Activated CD4-positive, alpha-beta T cell treated with anti-CD3 and anti-CD28 coated beads, Interleukin-2, amount 10 ng/mL, durations not matched to agents 7 days and 5 days (primary cell): ENCODE measurements at regions not wholly inside any gene's neighbourhood (a gene's known extent, or its start where the extent isn't known, plus 50 kb on each side); places are given as distances from the start of the nearest gene placed in this dataset.
"Not testable (repeated sequence)": the region's sequence is repeated elsewhere in the genome, so short reads cannot be mapped to it uniquely, and the experiment has no call there.

Source experiments
- CTCF ChIA-PET: fragments of 350-600 bp; sonication (Branson Sonifier 250); formaldehyde crosslinking; loops from one replicate; lab custom pipeline; 2021; ENCODE audit warnings: antibody characterized with exemption; lab: Charles Lee
- POLR2A ChIA-PET: fragments of 350-600 bp; sonication (Branson Sonifier 250); formaldehyde crosslinking; loops from one replicate; lab custom pipeline; 2021; ENCODE audit warnings: antibody characterized with exemption; lab: Charles Lee
- DNase-seq: peaks from one replicate; pipeline ENCODE4 v3.0.0-alpha.2; 2020
- H3K27ac Mint-ChIP-seq: one replicate; pipeline ENCODE4 v1.8.0; 2021; ENCODE audit warnings: mild to moderate bottlenecking, moderate library complexity, mixed read lengths
- H3K27me3 Mint-ChIP-seq: one replicate; pipeline ENCODE4 v1.8.0; 2021; ENCODE audit warnings: mixed read lengths
- H3K36me3 Mint-ChIP-seq: one replicate; pipeline ENCODE4 v1.8.0; 2021; ENCODE audit warnings: low read depth, mixed read lengths
- H3K4me1 Mint-ChIP-seq: one replicate; pipeline ENCODE4 v1.8.0; 2021; ENCODE audit warnings: mixed read lengths
- H3K4me3 Mint-ChIP-seq: one replicate; pipeline ENCODE4 v1.8.0; 2021; ENCODE audit warnings: mild to moderate bottlenecking, moderate library complexity, mixed read lengths
- H3K9me3 Mint-ChIP-seq: one replicate; pipeline ENCODE4 v1.8.0; 2021; ENCODE audit warnings: mixed read lengths

DNA sequence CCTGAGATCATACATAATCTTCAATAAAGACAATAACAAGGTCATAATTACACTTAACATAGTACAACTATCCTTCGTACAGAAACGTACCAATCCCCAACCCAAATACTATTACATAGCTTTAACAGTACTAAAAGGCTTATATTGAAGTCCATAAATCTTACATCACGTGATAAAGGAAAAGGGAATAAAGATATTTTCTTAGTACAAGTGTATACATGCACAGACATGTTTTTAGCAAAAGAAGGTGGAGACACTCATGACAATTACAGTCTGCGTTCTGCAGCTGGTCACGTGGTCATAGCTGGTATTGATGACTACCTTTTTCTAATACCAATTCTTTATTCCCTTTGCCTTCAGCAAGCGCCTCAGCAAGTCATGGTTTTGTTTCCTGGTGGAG is 464.5 kb upstream of the SLITRK5 start:
- no peaks in the 10 kb centered on the region for H3K9me3 Mint-ChIP-seq
- no peaks in the 10 kb centered on the region for H3K4me1 Mint-ChIP-seq
- H3K4me3 Mint-ChIP-seq, result no peak overlapping the region
- DNase-seq, result no peak
- no peaks in the 10 kb centered on the region for H3K36me3 Mint-ChIP-seq
- no peak overlapping the region for H3K27ac Mint-ChIP-seq
- no peaks in the 10 kb centered on the region for H3K27me3 Mint-ChIP-seq
- POLR2A ChIA-PET, result no interaction called here
- CTCF ChIA-PET, result no interaction called here

DNA sequence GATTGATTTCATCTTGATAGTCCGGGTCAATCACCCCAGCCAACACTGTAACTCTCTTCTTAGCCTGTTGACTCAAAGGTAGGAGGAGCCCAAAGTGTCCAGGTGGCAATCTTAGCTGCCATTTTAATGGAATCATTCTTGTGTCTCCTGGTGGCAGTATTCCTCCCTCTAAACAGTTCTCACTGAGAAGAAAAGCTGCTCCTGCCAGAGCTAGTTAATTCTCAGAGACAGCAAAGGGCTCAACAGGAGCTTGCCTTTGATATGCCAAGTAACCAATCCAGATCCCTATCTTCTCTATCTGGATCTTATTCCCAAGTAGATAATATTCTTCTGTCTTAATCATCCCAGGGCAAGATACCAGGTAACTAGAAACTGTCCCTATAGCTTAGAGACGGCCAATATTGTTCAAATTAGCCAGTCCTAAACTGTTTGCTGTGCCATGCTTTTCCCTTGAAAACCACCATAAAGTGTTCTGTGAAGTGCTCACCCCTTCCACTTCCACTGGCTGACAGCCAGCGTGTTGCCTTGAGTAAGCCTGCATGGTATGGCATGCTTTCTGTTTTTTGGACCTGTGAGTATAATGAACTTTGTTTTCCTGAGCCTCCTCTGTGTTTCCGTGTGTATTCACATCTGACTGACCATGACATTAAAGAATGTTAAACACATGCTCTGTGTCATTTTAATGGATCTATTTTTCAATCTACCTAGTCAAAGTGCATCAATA is 463.7 kb upstream of the SLITRK5 start:
- H3K9me3 Mint-ChIP-seq, result no peaks in the 10 kb centered on the region
- CTCF ChIA-PET, result no interaction called here
- H3K27me3 Mint-ChIP-seq, result no peaks in the 10 kb centered on the region
- DNase-seq, result no peak
- H3K27ac Mint-ChIP-seq, result no peak overlapping the region
- POLR2A ChIA-PET, result no interaction called here
- H3K4me3 Mint-ChIP-seq, result no peak overlapping the region
- no peaks in the 10 kb centered on the region for H3K4me1 Mint-ChIP-seq
- H3K36me3 Mint-ChIP-seq, result no peaks in the 10 kb centered on the region

DNA sequence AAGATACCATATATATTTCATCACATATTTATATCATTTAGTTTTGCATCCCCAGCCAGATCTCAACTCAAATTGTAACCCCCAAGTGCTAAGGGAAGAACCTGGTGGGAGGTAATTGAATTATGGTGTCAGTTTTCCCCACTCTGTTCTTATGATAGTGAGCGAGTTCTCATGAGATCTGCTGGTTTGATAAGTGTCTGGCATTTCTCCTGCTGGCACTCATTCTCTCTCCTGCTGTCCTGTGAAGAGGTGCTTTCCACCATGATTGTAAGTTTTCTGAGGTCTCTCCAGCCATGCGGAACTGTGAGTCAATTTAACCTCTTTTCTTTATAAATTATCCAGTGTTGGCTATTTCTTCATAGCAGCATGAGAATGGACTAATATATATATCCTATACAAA is 462.5 kb upstream of the SLITRK5 start:
- Mint-ChIP-seq H3K36me3 (no peaks in the 10 kb centered on the region), H3K4me1 (no peaks in the 10 kb centered on the region), H3K27me3 (no peaks in the 10 kb centered on the region), H3K27ac (no peak overlapping the region), H3K9me3 (no peaks in the 10 kb centered on the region), H3K4me3 (no peak overlapping the region)
- CTCF ChIA-PET, result no interaction called here
- DNase-seq, result no peak
- POLR2A ChIA-PET, result no interaction called here

DNA sequence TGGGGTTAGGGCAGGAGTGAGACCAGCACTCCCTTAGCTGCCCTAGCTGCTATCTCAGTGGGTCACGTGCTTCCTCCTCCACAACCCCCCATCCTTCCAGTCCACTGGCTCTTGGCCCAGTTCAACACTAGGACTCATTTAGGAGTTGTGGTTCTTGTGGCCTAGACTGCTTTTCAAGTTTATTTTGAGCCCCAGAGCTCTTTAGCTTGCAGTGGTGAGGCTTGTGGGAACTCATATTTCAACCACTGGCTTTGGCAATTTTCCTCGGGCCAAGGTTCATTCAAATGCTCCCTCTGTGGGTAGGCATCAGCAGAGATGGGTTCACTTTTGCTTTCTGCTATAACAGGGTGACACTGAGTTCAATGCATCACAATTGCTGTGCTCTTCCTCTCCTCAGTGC is 436.2 kb upstream of the SLITRK5 start:
- Mint-ChIP-seq H3K4me3 (no peak overlapping the region), H3K4me1 (no peaks in the 10 kb centered on the region), H3K9me3 (no peaks in the 10 kb centered on the region), H3K27me3 (no peaks in the 10 kb centered on the region), H3K36me3 (no peaks in the 10 kb centered on the region), H3K27ac (no peak overlapping the region)
- DNase-seq, result no peak
- POLR2A ChIA-PET, result no interaction called here
- CTCF ChIA-PET, result no interaction called here

DNA sequence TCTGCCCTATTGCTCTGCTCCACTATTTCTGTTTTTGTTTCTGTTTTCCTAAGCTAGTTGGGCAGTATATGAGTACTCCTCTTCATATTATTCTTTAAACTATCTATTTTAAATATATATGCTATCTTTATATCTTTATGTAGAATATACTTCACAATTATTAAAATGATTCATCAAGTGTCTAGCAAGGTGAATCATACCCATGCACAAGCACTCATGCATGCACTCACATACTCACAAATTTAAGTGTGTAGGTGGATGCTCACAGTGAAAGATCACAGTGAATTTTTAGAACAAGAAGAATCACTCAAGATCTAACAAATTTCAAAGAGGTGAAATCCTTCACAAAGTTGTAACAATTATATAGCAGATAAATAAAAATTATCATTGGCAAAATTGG is 435.6 kb upstream of the SLITRK5 start:
- no peak for DNase-seq
- H3K27me3 Mint-ChIP-seq, result no peaks in the 10 kb centered on the region
- POLR2A ChIA-PET, result interaction anchor here (0.6 kb wide), 1 partner anchor 182 kb away, joined by 3 read pairs; no protein-coding TSS in a partner anchor
- no peaks in the 10 kb centered on the region for H3K9me3 Mint-ChIP-seq
- H3K4me1 Mint-ChIP-seq, result no peaks in the 10 kb centered on the region
- no peaks in the 10 kb centered on the region for H3K36me3 Mint-ChIP-seq
- H3K4me3 Mint-ChIP-seq, result no peak overlapping the region
- H3K27ac Mint-ChIP-seq, result no peak overlapping the region
- CTCF ChIA-PET, result no interaction called here

DNA sequence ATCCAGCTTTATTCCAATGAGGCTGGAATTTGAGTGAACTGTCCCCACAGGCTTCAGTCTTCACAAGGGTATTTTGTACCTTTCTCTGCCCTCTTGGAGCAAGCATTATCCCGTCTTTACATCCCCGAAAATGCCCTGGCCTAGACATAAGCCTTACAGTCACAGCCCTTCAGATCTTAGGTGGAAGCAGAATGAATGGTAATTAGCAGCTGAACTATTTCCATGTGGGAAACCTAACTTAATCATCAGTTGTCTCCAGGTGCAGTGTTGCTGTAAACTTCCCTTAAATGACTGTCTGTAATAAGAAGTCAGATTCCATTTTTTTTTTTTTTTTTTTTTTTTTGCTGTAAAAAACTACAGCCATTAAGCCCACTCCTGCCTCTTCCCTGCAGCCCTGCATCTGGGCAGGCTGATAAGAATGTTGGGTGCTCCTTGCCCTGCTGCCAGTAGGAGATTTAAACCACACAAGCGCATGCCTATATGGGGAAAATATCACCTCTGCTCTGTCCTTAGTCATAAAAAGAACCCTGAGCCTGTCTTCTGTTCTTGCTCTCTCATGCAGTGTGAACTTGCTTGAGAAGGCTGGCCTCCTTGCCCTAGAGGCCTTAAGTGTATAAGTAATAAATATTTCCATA is 426.8 kb upstream of the SLITRK5 start:
- ChIA-PET CTCF (interaction anchor here (0.7 kb wide), 1 partner anchor 64 kb away, joined by 3 read pairs; no protein-coding TSS in a partner anchor), POLR2A (no interaction called here)
- Mint-ChIP-seq H3K27ac (no peak overlapping the region), H3K4me1 (no peaks in the 10 kb centered on the region), H3K4me3 (no peak overlapping the region), H3K9me3 (no peaks in the 10 kb centered on the region), H3K36me3 (no peaks in the 10 kb centered on the region), H3K27me3 (no peaks in the 10 kb centered on the region)
- DNase-seq, result no peak

DNA sequence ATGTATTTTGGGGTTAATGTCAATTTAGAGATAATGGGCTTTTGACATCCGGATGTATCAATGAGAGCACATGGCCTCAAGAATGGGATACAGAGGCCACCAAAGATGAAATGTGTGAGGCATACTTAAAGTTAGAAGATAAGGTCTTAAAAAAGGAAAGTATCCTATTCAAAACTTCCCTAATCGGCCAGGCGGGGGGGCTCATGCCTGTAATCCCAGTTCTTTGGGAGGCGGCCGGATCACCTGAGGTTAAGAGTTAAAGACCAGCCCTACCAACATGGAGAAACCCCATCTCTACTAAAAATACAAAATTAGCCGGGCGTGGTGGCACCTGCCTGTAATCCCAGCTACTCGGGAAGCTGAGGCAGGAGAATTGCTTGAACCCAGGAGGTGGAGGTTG is 421.3 kb upstream of the SLITRK5 start:
- H3K9me3 Mint-ChIP-seq, H3K27me3 Mint-ChIP-seq, H3K4me3 Mint-ChIP-seq, POLR2A ChIA-PET, H3K27ac Mint-ChIP-seq, CTCF ChIA-PET, H3K4me1 Mint-ChIP-seq, DNase-seq, H3K36me3 Mint-ChIP-seq: not testable (repeated sequence)

DNA sequence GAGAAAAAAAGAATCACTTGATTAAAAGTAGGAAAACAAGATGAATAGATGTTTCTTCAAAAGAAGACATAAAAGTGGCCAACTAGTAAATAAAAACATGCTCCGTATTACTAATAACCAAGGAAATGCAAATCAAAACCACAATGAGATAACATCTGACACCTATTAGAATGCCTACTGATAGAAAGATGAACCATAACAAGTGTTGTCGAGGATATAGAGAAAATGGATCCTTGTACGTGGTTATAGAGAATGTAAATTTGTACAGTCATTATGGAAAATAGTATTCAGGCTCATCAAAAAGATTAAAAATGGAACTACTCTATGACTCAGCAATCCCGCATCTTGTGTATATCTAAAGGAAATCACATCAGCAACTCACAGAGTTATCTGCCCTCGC is 415.8 kb upstream of the SLITRK5 start:
- no peak overlapping the region for H3K27ac Mint-ChIP-seq
- no peaks in the 10 kb centered on the region for H3K27me3 Mint-ChIP-seq
- no peaks in the 10 kb centered on the region for H3K4me1 Mint-ChIP-seq
- H3K36me3 Mint-ChIP-seq, result no peaks in the 10 kb centered on the region
- H3K9me3 Mint-ChIP-seq, result no peaks in the 10 kb centered on the region
- ChIA-PET POLR2A (no interaction called here), CTCF (no interaction called here)
- H3K4me3 Mint-ChIP-seq, result no peak overlapping the region
- DNase-seq, result no peak

DNA sequence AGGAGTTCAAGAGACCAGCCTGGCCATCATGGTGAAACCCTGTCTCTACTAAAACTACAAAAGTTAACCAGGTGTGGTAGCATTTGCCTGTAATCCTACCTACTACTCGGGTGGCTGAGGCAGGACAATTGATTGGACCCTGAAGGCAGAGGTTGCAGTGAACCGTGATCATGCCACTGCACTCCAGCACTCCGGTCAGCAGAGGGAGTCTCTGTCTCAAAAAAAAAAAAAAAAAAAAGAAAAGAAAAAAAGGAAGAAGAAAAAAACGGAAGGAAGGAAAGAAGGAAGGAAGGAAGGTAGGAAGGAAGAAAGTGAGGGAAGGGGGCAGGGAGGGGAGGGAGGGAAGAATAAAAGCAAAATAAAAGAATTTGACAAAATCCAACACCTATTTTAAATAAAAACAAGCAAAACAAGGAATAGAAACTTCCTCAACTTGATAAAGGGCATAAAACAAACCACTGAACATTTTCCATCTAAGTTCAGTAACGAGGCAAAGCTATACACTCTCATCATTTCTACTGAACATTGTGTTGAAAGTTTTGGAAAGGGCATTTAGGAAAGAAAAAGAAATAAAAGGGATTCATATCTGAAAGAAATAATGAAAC is 411.6 kb upstream of the SLITRK5 start:
- DNase-seq, result no peak
- POLR2A ChIA-PET, result no interaction called here
- Mint-ChIP-seq H3K27ac (no peak overlapping the region), H3K4me3 (no peak overlapping the region), H3K27me3 (no peaks in the 10 kb centered on the region), H3K9me3 (no peaks in the 10 kb centered on the region), H3K36me3 (no peaks in the 10 kb centered on the region), H3K4me1 (no peaks in the 10 kb centered on the region)
- CTCF ChIA-PET, result no interaction called here

DNA sequence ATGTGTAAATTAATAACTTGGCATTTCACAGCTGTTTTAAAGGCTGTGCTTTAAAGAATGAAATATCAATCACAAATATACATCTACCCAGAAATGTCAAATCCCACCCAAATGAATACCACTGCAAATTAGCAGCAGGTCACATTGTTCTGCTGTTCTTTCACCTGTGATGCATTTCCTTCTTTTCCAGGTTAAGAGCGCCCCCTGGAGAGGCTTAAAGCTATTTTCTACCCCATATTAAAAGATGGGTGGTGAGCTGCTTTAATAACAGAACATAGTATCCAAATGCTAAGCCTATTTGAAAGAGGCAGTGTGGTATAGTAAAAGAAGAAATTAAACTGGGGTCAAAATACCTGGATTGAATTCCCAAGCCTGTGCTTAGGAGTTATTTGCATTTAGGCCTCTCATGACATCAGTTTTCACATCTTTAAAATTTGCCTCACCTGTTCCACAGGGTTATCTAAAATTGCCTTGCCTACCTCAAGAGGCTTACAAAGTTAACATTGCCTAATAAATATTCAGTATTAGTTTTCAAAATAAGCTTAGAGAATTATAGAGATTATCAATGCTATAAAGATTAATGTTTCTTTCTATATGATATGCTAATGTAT is 396.9 kb upstream of the SLITRK5 start:
- DNase-seq, result peak; percentile 39
- Mint-ChIP-seq H3K9me3 (no peaks in the 10 kb centered on the region), H3K27ac (no peak overlapping the region), H3K4me3 (no peak overlapping the region), H3K27me3 (no peaks in the 10 kb centered on the region), H3K4me1 (no peaks in the 10 kb centered on the region), H3K36me3 (no peaks in the 10 kb centered on the region)
- CTCF ChIA-PET, result no interaction called here
- POLR2A ChIA-PET, result no interaction called here

DNA sequence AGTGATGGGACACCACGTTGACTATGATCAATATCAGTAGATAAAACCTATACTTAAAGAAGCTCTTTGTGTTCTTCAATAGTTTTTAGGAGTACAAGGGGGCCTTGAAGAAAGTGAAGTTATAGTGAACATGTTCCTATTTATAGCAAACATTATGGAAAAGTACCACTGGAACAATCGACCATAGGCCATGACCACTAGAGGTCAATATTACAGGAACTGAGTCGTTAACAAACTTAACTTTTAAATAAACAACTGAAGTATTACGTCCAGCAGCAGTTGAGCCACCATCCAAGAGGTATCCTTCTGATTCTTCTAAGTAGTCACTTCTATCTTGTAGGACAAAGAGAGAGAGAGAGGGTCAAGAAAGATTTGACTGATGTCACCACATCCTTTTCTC is 391.0 kb upstream of the SLITRK5 start:
- Mint-ChIP-seq H3K4me1 (no peaks in the 10 kb centered on the region), H3K27ac (no peak overlapping the region), H3K36me3 (no peaks in the 10 kb centered on the region), H3K27me3 (no peaks in the 10 kb centered on the region), H3K9me3 (no peaks in the 10 kb centered on the region), H3K4me3 (no peak overlapping the region)
- POLR2A ChIA-PET, result no interaction called here
- no peak for DNase-seq
- CTCF ChIA-PET, result interaction anchor here (0.7 kb wide), 1 partner anchor 486 kb away, joined by 3 read pairs; no protein-coding TSS in a partner anchor

DNA sequence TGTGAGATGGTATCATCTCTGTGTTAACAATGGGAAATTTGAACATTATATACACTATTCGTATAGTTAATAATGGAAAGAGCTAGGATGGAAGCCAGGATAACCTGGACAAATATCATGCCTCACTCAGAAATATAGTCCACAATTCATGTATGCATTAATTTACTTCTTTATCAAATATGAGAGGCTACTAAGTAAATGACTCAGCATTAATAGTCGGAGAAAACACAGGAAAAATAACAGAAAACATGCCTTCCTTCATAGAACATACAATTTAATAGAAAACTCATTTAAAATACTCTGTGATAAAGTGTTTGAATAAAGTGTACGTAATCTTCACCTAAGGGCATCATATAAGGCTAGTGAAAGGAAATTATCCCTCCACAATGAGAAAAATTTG is 383.4 kb upstream of the SLITRK5 start:
- no peak overlapping the region for H3K4me3 Mint-ChIP-seq
- H3K27me3 Mint-ChIP-seq, result no peaks in the 10 kb centered on the region
- CTCF ChIA-PET, result no interaction called here
- H3K36me3 Mint-ChIP-seq, result no peaks in the 10 kb centered on the region
- H3K27ac Mint-ChIP-seq, result no peak overlapping the region
- no peak for DNase-seq
- POLR2A ChIA-PET, result no interaction called here
- no peaks in the 10 kb centered on the region for H3K4me1 Mint-ChIP-seq
- no peaks in the 10 kb centered on the region for H3K9me3 Mint-ChIP-seq

DNA sequence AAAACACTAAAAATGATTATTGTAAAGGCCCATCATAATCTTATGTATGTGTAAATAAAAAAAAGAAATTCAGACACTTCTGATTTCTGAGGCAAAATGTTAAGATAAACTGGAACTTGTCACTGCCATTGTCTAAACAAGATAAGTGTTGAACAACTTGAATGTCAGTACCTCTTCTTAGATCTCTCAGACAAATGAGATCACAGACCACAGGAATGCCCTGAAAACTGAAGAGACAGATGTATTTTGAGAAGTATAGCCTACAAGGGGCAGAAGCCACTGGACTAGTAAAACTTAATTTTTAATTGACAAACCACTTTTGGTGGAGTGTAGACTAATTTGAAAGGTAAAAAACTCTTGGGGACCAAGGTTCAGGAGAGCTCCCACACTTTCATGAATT is 375.5 kb upstream of the SLITRK5 start:
- Mint-ChIP-seq H3K4me1 (no peaks in the 10 kb centered on the region), H3K27me3 (no peaks in the 10 kb centered on the region)

More for the DNA sequence above, 375.5 kb upstream of the SLITRK5 start:
- no peak for DNase-seq
- Mint-ChIP-seq H3K36me3 (no peaks in the 10 kb centered on the region), H3K4me3 (no peak overlapping the region), H3K27ac (no peak overlapping the region), H3K9me3 (no peaks in the 10 kb centered on the region)
- ChIA-PET CTCF (no interaction called here), POLR2A (no interaction called here)
